Esophagus muscularis mucosa (tissue), 3 donors: ENCODE measurements at regions not wholly inside any gene's neighbourhood (a gene's known extent, or its start where the extent isn't known, plus 50 kb on each side); places are given as distances from the start of the nearest gene placed in this dataset.

Experiments used
- POLR2A ChIP-seq: fragments of 450-650 bp; IDR thresholded peaks from one replicate; pipeline ENCODE4 v1.6.1; 2017; ENCODE audit warnings: antibody characterized with exemption, moderate library complexity, mild to moderate bottlenecking, low read depth
- POLR2AphosphoS5 ChIP-seq, 2 donors: sonication (generic); formaldehyde crosslinking; IDR thresholded peaks; one replicate each; pipeline ENCODE4 v1.6.1; 2017; ENCODE audit warnings: antibody characterized with exemption in 2 of 2
- TF ChIP-seq, protein P1 (sequence below), 3 experiments: fragments of 200-600 bp in 2 of 3; fragments of 450-650 bp in 1 of 3; sonication (generic) in 2 of 3; IDR thresholded peaks; one replicate each; pipeline ENCODE4 v1.5.1; 2017 to 2019; ENCODE audit warnings: antibody characterized with exemption in 3 of 3, mild to moderate bottlenecking in 2 of 3, moderate library complexity in 1 of 3

DNA sequence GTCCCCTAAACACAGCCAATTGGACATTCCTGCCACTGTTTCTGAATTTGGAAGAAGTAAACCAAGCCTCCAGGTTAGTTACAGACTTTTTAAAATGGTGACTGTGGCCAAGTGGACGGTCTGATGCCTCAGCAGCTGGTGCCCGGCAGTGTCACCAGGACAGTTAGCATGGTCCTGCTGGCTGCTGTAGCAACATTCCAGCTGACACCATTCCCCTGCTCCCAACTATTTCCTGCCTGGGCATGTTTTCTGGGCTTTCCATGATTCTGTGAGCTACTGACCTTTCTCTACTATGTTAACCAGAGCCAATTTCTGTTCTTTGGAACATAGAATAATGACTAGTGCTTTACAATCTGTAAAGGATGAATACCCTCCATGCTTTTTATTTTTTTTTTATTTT lies 95.0 kb downstream of the TLR5 start:
- TF ChIP-seq POLR2A (no peak), POLR2AphosphoS5 (IDR thresholded peaks at IDR 0.05) (no peak)
- TF ChIP-seq, protein P1, sequence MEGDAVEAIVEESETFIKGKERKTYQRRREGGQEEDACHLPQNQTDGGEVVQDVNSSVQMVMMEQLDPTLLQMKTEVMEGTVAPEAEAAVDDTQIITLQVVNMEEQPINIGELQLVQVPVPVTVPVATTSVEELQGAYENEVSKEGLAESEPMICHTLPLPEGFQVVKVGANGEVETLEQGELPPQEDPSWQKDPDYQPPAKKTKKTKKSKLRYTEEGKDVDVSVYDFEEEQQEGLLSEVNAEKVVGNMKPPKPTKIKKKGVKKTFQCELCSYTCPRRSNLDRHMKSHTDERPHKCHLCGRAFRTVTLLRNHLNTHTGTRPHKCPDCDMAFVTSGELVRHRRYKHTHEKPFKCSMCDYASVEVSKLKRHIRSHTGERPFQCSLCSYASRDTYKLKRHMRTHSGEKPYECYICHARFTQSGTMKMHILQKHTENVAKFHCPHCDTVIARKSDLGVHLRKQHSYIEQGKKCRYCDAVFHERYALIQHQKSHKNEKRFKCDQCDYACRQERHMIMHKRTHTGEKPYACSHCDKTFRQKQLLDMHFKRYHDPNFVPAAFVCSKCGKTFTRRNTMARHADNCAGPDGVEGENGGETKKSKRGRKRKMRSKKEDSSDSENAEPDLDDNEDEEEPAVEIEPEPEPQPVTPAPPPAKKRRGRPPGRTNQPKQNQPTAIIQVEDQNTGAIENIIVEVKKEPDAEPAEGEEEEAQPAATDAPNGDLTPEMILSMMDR (IDR thresholded peaks at IDR 0.05) = no peak
